SW480 (cell line): ENCODE measurements at regions not wholly inside any gene's neighbourhood (a gene's known extent, or its start where the extent isn't known, plus 50 kb on each side); places are given as distances from the start of the nearest gene placed in this dataset.
"Not testable (repeated sequence)": the region's sequence is repeated elsewhere in the genome, so short reads cannot be mapped to it uniquely, and the experiment has no call there.

ENCODE experiments used
- DNase-seq: peaks from one replicate; pipeline ENCODE4 v3.0.0-alpha.2; 2016; ENCODE audit warnings: low spot score

- no peak for DNase-seq
Observed at GRCh38 chr6:103783329-103783728, 1076.4 kb downstream of the HACE1 start.

GRCh38 chr6:103769431-103769830 lies 1090.3 kb downstream of the HACE1 start:
- no peak for DNase-seq

GRCh38 chr6:103750603-103751002 lies 1109.1 kb downstream of the HACE1 start:
- DNase-seq, result no peak

DNA sequence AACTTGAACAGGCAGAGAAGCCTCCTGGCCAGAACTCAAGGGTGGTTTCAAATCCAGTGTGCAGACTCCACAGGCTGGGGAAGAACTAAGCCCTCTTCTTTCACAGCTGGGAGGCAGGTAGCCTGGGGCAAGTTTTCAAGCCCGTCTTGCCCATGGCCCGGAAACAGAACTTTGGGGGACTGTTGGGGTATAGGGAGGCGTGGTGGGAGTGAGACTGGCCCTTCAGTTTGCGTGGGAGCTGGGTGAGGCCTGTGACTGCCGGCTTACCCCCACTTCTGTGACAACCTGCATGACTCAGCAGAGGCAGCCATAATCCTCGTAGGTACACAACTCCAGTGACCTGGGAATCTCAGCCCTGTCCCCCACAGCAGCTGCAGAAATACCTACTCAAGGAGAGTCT lies 1125.7 kb downstream of the HACE1 start:
- no peak for DNase-seq

GRCh38 chr6:103729658-103730057 lies 1130.1 kb downstream of the HACE1 start:
- no peak for DNase-seq

GRCh38 chr6:103723438-103724322 lies 1136.0 kb downstream of the HACE1 start:
- DNase-seq, result no peak

DNA sequence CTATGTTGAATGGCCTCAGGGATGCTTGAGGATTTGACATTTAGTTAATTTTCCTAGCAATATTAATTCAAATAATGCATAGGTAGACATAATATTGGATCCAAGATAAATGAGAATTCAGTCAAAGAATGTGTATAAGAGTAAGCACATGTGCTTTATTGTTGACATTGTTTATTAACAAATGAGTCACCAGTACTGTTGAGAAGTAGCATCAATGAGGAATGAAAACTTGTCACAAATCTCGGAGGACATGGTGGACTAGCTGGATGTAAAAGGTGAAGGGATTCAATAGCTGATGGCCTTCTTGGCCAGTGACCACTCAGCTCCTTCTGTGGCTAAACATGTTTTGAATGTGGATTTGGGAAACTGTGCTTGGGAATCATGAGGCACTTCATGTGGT lies 1137.0 kb downstream of the HACE1 start:
- no peak for DNase-seq

DNA sequence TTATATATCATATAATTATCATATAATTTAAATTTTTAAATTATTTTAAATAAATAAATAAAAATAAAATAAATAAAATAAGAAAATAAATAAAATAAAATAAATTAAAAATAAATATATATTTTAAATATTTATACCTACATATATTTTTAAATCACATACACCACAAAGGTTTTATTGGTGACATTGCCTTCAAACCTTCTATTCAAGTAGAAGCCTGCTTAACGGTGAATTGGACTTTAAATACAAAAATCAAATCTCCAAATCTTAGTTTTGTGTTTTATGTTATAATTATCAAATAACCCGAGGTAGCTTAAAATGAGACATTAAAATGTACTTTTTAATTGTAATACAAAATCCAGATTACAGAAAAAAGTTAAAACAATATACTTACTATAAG lies 1137.8 kb downstream of the HACE1 start:
- DNase-seq, result no peak

- DNase-seq, result no peak
Observed at GRCh38 chr6:103720393-103720792, 1139.3 kb downstream of the HACE1 start.

GRCh38 chr6:103719545-103719944 lies 1140.2 kb downstream of the HACE1 start:
- DNase-seq, result no peak

- DNase-seq, result no peak
Observed at GRCh38 chr6:103715269-103715668, 1144.5 kb downstream of the HACE1 start.

- not testable (repeated sequence) for DNase-seq
Observed at GRCh38 chr6:103709236-103709635, 1150.5 kb downstream of the HACE1 start.

GRCh38 chr6:103707596-103708325 lies 1152.0 kb downstream of the HACE1 start:
- DNase-seq, result no peak

GRCh38 chr6:103699769-103700168 lies 1160.0 kb downstream of the HACE1 start:
- no peak for DNase-seq

DNA sequence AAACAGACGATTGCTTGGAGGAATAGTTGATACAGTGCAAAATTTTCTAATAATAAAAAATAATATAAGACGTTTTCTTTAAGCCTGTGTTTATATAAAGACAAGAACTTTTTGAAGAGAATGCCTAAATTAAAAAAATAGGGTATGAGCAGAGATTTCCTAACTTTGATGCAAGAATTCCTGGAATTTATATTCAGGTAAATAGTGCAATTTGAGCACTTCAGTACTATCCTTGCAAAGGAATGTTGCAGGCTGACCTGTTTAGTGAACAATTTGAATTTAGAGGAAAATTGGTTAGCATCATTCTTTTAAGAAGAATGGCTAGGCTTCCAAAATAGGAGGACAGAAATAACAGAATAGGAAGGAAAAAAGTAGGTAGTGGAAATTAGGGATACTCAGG lies 1172.3 kb downstream of the HACE1 start:
- DNase-seq, result no peak

DNA sequence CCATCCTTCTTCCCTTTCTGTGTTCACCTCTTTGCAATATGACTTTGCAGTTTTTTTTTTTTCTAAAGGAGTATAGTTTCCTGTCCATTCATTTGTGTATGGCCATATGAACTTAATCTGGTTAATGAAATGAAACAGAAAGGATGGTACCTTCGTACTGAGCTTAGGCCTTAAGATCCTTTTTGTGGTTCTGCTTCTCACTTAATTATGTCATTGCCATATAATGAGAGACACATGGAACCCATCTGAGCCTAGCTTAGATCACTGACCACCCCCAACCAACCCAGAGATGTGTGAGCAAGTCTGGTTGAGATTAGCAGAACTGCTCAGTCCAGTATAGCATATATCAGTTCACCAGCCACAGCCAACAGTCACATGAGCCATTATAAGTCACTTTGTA lies 1179.6 kb downstream of the HACE1 start:
- DNase-seq, result no peak

GRCh38 chr6:103677290-103677689 lies 1182.4 kb downstream of the HACE1 start:
- no peak for DNase-seq

GRCh38 chr6:103675807-103676406 lies 1183.8 kb downstream of the HACE1 start:
- no peak for DNase-seq

GRCh38 chr6:103674790-103675189 lies 1184.9 kb downstream of the HACE1 start:
- DNase-seq, result no peak

DNA sequence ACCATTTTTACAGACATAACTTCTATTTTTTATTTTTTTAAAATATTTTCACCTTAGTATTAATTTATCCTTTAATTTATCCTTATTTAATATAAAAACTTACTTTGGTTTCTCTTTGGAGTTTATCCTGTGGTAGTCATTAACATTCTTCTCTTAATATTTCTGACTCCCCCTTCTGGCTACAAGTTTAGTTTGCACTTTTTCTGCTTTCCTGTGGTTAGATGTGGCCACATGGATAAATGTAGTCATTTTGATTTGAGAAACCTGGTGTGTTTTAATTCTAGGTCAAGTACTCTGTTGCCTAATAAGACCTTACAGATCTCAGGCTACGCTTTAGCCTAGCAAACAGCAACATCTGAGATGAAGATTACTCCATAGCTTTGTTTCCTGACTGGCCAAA lies 1187.5 kb downstream of the HACE1 start:
- DNase-seq, result peak; percentile 4

- DNase-seq, result no peak
Observed at GRCh38 chr6:103629613-103630012, 1230.1 kb downstream of the HACE1 start.

DNA sequence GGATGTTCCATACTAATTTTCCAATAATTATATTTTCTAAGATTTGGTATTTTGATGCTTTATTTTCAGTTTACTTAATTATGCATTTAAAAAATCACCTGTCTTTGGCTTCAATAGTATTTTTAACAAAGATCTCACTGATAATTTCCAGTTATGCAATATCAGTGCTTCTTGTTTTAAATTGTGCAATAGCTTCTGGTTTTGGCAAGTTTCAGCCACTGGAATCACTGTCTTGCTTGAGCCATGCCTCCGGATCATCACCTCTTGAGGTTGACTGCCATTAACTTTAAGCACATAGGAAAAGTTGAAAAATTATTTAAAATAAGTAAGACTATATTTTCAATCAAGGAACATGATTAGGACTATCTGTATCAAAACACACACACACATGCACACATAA lies 1242.1 kb downstream of the HACE1 start:
- DNase-seq, result no peak

DNA sequence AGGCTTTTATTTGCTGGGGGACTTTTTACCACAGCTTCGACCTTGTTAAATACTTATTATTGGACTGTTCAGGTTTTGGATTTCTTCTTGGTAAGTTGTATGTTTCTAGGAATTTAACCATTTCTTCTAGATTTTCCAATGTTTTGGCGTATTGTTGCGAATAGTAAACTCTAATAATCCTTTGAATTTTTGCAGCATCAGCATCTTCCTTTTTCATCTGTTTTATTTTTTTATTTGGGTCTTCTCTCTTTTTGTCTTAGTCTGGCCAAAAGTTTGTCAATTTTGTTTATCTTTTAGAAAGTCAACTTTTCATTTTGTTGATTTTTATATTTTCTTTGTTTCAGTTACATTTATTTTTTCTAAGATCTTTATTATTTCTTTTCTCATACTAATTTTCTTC lies 1272.0 kb downstream of the HACE1 start:
- no peak for DNase-seq
